GM18507 (cell line): ENCODE measurements at regions not wholly inside any gene's neighbourhood (a gene's known extent, or its start where the extent isn't known, plus 50 kb on each side); places are given as distances from the start of the nearest gene placed in this dataset.

Source experiments
- DNase-seq: peaks from one replicate; pipeline ENCODE4 v3.0.0; 2011; ENCODE audit warnings: low read depth; ENCODE audit not compliant: insufficient read length; ENCODE audit errors: extremely low spot score
- FAIRE-seq: peaks from 2 replicates; lab custom pipeline; 2011; peaks lifted over from hg19 to GRCh38; lab: Jason Lieb, UNC

DNA sequence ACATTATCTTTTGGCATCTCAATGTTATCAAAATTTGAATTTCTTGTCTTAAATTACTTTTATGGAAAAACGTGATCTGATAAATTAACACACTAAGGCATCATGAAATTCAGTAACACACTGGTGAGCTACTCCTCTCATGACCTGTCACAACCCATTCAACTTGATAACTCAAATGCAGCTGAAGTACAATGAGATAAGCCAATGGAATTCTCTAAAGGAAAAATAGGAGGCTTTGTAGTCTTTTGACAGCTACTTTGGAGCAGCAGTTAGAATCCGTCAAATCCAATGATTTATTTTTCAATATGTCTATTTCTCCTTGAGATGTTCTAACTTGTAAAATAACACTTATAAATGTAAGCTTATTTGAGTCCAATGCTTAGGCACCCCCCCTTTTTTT, 1029.4 kb downstream of the TRHDE start:
- FAIRE-seq (no peak), DNase-seq (no peak)

DNA sequence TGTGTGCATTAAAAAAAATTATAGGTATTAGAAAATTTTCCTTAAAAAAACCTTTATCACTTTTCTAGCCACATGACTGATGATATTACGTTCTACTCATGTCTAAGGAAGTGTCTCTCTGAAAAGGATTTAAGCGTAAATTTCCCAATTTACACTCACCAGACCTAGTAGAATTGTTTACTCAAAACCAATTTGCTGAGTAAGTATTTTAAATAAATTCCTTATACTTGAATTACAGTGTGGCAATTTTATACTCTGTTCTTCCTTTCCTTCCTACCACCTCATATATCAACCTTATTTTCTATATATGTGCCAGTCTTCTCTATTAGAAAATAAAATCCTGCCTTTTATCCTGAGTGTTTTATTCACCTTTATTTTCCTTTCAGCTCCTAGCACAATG, 1035.1 kb downstream of the TRHDE start:
- no peak for FAIRE-seq
- no peak for DNase-seq

DNA sequence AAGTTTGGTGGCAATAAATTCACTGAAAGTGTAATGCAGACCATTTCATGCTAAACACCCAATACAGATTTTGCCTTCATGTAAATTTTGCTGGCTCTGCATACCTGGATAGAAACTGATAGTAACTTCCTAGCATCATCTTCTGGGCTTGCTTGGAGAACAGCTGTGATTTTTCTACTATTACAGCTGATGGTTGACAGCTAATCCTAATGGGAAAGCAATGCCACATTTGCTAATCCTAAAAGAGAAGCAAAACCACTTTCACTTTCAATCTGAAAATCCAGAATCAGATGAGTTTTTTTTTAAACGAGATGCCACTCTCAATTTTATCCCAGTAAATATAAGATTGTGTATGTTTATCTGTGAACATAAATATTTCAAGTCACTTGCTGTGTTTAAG, 1035.9 kb downstream of the TRHDE start:
- DNase-seq (no peak), FAIRE-seq (no peak)

DNA sequence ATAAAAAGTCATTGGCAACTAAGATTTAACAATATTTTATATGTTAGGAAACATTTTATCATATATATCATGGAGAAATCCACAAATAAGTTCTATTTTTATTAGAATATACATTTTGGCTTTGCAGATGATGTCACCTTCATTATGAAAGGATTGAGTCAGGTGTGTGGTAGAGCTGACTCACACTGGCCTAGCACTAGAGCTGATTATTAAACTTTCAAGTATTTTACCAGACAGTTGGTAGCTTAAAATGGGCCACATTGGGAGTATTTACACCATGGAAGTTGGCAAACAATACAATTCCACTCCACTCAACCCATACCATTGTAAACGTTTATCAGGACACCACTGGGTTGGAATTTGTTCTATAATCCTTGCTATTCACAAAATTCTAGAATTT, 1036.6 kb downstream of the TRHDE start:
- DNase-seq (no peak), FAIRE-seq (no peak)

DNA sequence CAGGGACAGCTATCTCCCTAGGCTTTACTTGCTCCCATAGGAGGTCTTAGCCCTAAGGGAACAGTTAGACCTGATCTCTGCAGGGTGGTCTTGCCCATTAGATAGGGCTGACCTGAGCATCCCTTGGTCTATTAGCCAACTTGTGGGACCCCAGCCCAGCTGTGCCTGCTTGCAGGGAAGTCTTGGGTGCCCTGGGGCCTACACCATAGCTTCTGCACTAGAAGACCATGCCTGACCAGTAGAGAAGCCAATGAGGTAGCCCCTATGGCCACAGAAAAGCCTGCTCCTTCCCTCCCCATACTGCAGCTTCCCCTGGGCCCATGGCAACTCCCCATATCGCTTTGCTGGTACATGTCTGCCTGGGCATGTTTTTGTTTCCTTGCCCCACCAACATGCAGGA, 1049.1 kb downstream of the TRHDE start:
- FAIRE-seq (no peak), DNase-seq (no peak)

DNA sequence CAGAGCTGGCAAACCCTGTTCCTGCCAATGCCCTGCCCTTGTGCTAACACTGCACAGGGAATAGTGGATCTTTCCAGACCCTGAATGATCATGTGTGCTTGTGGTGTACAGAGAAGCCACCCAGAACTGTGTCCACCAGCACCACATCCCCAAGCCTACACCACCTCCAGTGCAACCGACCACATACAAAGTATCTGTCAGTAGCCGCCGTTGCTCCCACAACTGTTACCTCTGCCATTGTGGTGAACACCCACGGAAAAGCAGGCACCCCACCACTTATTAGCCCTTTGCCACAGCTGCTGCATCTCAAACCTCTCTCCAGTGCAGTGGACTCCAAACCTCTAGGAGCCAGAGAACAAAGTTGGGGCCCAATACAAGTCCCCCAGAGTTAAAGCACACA, 1049.6 kb downstream of the TRHDE start:
- FAIRE-seq (no peak), DNase-seq (no peak)

DNA sequence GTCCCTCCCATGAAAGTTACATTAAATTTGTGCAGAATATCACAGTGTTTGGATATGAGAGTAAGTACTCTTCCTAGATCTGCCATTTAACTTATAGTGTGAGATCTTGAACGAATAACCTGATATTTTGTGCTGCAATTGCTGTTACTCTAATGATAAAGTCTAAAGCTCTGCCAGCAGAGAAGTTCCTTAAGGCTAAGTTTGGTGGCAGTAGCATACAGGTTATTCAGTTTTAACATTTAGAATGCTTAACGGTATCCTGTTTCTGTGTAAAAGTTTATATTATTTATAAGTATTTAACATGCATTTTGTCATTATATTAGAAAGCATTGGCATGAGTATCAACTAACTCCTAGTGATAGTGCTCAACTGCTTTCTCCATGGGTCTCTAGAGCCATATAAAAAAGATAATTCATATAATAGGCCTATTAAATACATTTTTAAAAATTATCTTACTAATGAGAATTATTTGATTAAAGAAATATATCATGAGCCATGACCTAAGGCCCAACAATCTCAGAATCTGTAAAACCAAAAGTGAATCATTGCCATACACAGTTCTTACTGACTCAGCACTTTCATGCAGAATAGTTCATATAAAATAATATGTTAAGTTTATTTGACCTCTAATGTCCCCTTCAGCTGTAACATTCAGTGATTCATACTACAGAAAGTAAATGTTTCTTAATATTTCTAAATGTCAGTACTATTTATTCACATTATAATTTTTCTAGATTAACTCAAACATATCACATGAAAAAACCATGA, 1058.6 kb downstream of the TRHDE start:
- DNase-seq, result no peak
- FAIRE-seq, result no peak

DNA sequence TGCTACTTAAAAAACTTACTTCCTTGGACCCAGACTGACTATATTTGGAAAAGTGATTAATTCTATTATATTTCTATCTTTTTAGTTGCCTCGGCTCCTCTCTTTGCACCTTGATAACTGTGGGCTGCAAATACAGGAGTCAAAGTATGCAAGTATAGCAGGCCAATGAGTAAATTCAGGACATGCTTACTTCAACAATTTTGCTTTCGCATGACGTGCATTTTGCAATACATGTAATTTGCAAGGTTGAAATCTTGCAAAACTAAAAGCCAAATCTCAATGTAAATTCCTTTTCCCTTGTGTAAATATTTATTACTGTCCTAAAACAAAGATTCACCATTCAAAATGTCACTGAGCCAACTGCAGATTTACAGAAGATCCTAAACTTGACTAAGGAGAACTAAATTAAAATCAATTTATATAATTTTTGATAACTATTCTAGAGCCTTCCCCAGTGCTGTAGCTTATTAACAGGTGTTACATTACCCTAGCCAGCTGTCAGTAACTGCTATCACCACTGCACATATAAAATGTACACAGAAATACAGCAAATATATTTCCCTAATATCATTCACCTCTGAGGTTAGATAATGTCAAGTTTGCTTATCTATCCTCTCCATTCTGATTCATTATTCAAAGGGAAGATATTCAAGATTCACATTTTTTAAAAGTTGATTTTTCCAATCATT, 1069.5 kb downstream of the TRHDE start:
- no peak for FAIRE-seq
- DNase-seq, result no peak

DNA sequence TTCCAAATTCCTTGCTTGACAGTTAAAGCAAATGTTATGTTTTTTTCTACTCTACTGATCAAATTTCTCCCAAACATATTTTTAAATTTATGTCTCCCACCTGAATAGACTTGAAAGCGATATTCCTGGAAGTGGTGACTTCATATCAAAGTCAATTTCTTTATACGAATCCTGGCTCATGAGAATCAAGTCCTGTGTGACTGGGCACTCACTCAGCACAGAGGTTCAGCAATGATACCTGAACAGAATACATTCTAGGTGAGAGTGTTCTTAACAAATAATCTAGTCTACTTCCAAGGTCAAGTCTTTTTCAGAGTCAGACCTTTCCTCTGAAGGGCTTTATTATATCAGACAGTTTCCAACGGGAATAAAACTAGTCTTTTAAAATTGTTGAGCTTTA, 1070.6 kb downstream of the TRHDE start:
- no peak for DNase-seq
- FAIRE-seq, result no peak

DNA sequence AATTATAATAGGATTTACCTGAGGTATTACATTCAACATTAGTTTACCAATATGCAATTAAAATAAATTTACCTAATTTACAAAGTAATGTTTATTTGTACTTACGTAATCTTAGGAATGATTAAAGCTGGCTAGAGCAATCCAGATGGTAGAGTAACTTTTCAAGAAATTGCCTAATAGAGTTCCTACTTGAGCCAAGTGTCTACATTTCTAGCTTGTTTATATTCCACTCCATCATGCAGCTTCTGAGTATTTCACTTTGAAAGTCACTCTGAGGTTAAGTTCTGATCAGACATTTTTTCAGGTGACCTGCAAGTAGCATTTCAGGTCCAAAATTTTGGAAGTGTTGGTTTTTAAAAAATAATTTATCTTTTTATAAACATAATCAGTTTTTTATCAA, 1080.7 kb downstream of the TRHDE start:
- FAIRE-seq (no peak), DNase-seq (no peak)

DNA sequence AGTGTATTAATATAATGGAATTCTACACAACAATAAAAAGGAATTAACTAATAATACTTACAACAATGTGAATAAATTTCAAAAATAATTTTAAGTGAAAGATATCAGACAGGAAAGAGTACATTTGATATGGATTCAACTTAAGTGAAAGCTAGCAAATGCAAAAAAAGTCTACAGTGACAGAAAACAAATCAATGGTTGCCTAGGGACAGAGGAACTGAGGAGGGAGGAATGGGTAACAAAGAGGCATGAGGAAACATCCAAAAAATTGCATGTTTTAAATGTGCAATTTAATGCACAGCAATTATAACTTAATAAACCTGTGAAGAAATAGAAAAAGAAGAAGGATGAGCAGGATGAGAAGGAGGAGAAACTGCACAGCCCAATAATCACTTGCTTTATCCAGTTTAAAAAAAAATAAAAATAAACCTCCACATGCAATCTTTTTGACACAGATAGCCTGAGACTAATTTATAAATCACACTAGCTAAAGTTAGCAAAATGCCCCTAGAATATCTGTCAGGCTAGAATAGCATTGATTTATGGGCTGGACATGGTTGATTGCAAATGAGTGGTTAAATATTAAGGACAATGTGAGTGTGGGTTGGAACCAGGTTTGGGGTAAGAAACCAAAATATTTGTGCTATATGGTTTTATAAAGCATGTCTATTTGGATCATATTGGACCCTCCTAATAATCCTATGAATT, 1089.1 kb downstream of the TRHDE start:
- no peak for FAIRE-seq

DNA sequence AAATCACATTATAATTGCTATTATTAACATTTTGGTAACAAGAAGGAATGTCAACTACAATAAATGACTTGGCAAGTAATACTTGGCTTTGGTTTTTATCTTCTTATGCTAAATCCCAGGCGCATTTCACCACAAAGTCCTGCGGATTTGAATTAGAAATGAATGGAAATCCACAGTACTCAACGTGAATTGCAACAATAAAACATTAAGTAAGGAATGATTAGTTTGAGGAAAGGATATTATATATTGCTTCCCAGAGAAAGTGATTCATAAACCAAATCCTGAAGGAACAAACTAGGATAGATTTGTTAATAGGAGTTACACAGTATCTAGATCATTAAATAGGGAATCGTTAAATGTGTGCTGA, 1089.7 kb downstream of the TRHDE start:
- FAIRE-seq (no peak), DNase-seq (no peak)

More for the DNA sequence above, 1089.1 kb downstream of the TRHDE start:
- no peak for DNase-seq

DNA sequence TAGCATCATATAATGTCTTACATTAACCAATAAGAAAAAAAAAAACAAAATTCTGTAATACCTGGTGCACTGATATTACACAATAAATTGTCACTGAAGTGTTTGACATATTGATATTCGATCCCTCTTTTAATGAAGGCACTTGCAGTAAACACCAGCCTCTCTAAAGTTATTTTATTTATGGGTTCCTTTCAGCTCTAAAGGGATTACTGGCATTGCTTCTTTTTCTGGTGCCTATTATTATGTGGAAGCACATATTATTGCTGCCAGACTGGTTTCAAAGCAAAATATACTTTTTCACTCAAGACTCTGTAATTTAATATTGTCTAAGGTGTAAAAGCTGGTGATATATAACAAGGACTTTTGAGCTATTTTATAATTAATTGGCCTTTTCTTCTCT, 1090.5 kb downstream of the TRHDE start:
- no peak for DNase-seq
- FAIRE-seq, result no peak

DNA sequence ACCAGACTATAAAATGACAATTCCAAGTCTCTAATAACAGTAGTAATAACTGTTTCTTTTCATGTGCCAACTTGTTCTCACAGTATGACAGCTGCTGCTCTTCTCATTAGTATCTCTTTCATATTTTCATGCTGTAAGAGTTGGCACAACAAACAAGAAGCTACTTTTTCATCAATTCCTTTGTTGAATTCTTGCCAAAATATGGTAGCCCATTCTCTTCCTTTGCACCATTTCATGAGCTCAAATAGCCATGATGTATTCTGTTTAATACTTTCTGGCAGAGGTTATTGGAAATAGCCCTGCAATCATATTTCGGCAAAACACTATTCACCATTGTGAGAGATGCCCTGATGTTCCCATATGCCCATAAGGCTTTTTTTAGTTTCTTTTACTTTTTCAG, 1100.7 kb downstream of the TRHDE start:
- FAIRE-seq (no peak), DNase-seq (no peak)

DNA sequence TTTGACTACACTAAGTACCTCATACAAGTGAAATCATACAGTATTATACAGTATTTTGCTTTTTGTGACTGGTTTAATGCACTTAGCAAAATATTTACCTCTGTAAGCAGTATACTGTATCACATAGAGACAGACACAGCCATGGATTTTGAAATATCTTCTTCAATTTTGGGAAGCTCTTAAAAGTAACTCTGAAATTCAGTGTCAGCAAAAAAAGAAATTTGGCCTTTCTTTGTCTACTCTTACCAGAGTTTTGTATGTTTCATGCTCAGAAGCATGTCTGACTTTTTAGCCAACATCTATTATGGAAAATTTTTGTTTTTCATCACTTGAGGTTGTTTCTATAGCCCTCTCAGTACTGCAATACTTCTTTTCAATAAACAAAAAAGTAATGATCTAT, 1102.2 kb downstream of the TRHDE start:
- FAIRE-seq (no peak), DNase-seq (no peak)

DNA sequence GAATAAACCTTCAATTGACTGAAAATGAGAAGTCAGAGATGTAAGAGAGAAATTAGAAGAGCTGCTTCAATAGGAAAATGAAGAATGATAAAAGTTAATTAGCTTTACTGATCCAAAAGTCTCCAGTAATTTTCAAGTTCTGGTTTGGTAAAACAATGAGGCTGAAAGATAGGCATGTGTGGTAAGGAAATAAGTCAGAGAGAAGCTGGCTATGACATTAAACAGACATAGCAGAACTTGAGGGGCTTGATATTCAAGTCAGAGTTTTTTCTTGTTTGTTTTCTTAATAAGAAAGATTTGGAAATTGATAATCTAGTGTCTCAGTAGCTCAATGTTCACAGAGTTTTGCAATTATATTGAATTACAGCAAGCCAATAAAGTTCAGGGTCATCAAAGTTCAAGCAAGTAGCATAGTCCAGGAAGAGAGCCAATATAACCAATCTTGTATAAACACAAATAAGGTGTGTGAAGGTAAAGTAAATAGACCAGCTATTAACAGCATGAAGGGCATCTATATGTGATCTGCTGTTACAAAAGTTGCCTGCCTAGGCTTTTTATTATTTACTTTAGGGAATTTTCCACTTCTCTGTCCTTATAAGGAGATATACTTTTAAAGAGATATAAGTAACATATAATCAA, 1111.5 kb downstream of the TRHDE start:
- no peak for FAIRE-seq
- DNase-seq, result no peak

DNA sequence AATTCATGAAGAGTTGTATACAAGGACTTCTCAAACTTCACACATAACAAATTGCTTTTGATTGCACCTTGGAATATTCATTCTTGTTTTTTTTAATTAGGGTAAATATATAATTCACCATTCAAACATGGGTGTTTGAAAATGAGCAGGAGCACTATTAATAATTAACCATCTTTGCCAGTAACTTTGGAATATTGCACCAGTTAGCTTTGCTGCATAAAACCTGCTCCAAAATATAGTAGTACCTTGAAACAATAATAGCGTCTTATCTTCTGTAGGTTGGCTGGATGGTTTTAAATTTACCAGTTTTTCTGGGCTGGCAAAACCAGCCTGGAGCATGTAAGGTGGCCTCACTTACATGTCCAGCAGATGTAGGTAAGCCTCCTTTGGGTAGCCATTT, 1112.4 kb downstream of the TRHDE start:
- FAIRE-seq (no peak), DNase-seq (no peak)

DNA sequence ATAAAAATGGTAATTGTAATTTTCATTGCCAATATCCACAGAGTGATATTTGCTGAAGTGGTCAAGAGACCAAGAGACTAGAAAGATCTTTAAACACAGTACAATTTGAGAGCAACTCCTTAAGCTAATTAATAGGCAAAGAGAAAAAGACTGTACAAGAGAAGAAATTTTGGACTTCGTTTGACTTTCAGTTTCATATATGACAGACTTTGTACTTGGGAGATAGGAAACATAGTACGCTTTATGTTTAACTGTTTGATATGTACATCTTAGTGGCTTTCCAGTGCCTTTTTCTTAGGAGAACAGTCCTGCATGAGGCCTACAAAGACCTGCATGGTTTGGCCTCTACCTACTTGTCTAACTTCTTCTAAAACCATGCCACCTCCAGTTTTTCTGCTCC, 1118.1 kb downstream of the TRHDE start:
- DNase-seq (no peak), FAIRE-seq (no peak)

DNA sequence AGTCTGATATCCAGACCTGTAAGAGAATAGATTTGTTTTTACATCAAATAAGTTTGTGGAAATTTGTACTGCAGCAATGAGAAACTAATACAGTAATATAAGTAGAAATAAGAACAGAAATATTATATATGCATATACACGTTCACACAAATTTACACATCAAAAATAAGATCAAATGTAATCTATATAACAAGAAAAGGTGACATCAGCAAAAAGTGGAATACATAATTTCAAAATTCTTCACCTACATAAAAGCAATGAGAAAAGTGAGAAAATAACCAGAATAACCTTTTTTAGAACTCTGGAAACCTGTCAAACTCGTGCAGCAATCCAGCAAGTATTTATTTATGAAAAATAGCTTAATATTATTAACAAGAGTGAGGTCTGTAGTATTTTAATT, 1124.6 kb upstream of the ATXN7L3B start:
- FAIRE-seq, result no peak
- no peak for DNase-seq

DNA sequence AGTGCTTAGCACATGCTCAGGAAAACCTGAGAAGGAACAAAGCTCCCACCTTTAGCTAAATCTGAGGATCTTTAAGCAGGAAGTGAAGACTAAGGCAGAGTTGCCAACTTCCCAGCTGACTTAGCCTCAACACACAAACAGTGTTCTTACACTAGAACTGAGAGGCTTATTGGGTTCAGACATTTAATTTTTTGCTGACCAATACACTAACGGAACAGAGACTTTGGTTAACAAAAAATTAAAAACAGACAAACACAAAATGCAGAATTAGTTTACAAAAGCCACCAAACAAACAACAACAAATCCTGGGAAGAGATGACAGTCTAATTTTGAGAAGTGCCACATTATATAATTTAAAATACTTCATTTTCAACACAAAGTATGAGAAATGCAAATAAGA, 1123.7 kb upstream of the ATXN7L3B start:
- FAIRE-seq, result no peak
- no peak for DNase-seq
